ENCODE measurements at regions not wholly inside any gene's neighbourhood (a gene's known extent, or its start where the extent isn't known, plus 50 kb on each side); places are given as distances from the start of the nearest gene placed in this dataset.
"Not testable (repeated sequence)": the region's sequence is repeated elsewhere in the genome, so short reads cannot be mapped to it uniquely, and the experiment has no call there.

- Histone ChIP-seq H3K36me3 (no peaks in the 10 kb centered on the region), H3K4me1 (peaks cover 0 to 5% (median 0%) of the 10 kb centered on the region in 9 donors), H3K27ac (no peak overlapping the region), H3K4me3 (no peak overlapping the region), H3K27me3 (no peaks in the 10 kb centered on the region), H3K9me3 (no peaks in the 10 kb centered on the region)
- WGBS, 2 donors = 86 to 90% methylated on average over 2 of the region's 2 CpGs
- DNase-seq (no peak), ATAC-seq (no peak)
- TF ChIP-seq, protein P1, sequence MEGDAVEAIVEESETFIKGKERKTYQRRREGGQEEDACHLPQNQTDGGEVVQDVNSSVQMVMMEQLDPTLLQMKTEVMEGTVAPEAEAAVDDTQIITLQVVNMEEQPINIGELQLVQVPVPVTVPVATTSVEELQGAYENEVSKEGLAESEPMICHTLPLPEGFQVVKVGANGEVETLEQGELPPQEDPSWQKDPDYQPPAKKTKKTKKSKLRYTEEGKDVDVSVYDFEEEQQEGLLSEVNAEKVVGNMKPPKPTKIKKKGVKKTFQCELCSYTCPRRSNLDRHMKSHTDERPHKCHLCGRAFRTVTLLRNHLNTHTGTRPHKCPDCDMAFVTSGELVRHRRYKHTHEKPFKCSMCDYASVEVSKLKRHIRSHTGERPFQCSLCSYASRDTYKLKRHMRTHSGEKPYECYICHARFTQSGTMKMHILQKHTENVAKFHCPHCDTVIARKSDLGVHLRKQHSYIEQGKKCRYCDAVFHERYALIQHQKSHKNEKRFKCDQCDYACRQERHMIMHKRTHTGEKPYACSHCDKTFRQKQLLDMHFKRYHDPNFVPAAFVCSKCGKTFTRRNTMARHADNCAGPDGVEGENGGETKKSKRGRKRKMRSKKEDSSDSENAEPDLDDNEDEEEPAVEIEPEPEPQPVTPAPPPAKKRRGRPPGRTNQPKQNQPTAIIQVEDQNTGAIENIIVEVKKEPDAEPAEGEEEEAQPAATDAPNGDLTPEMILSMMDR (IDR thresholded peaks at IDR 0.05) = no peak
- intact Hi-C loops (cut with DNase I) = no loop called here
These were observed 253.9 kb downstream of the CEMIP2 start for GRCh38 chr9:71514344-71514975.

DNA sequence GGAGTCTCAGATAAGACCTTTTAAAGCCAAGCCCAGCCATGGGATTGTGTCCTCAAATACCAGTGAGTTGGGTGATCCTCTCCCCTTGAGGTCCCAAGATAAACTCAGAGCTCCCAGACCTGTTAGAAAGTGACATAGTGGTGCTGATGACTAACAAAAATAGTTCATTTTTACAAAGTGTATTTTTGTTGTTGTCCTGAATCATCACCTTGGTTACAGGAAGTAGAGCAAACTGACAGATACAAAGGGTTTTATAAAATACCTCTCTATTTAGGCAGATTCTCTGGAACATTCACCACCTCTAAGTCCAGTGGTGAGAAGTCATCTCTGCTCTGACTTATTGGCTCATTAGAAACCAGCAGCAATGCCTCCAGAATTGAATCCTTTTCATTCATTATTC, 259.3 kb downstream of the CEMIP2 start:
- no peak overlapping the region for H3K27ac ChIP-seq
- no peaks in the 10 kb centered on the region for H3K27me3 ChIP-seq
- no peak overlapping the region for H3K4me3 ChIP-seq
- no peak for ATAC-seq
- no peaks in the 10 kb centered on the region for H3K9me3 ChIP-seq
- H3K36me3 ChIP-seq = no peaks in the 10 kb centered on the region
- no peak for DNase-seq
- no peaks in the 10 kb centered on the region for H3K4me1 ChIP-seq
- TF ChIP-seq, protein P1 (IDR thresholded peaks at IDR 0.05) = no peak
- intact Hi-C loops (cut with DNase I) = no loop called here

DNA sequence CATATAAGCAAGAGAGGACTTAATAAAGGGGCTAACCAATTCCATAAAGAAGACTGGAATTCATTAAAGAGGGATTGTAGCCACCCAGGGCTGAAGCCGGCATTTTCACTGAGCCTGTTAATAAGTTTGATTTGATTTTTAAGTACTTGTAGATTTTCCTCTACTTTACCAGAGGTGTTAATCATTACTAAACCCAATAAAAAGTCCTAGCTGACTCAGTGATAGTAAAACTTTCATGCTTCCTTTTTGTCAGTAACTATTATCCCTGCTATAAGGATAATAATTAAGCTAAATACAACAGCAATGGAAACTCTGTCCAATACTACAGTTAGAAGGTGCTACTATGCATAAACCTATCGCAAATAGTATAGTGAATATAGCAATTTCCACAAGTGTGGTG, 260.2 kb downstream of the CEMIP2 start:
- H3K9me3 ChIP-seq; H3K4me1 ChIP-seq; DNase-seq; H3K4me3 ChIP-seq; H3K27me3 ChIP-seq; ATAC-seq; intact Hi-C loops (cut with DNase I); H3K36me3 ChIP-seq; H3K27ac ChIP-seq: not testable (repeated sequence)
- 90 to 98% methylated on average over 2 of the region's 2 CpGs for WGBS, 2 donors

- WGBS, 2 donors = 71 to 87% methylated on average over 1 of the region's 1 CpG
- Histone ChIP-seq H3K36me3 (no peaks in the 10 kb centered on the region), H3K9me3 (peaks cover 0 to 2% (median 0%) of the 10 kb centered on the region in 11 donors), H3K4me3 (no peak overlapping the region), H3K27ac (no peak overlapping the region), H3K4me1 (no peaks in the 10 kb centered on the region), H3K27me3 (no peaks in the 10 kb centered on the region)
- DNase-seq (no peak), ATAC-seq (peak in 1 of 8 donors; percentile 86)
- TF ChIP-seq, protein P1 (IDR thresholded peaks at IDR 0.05) = no peak
- intact Hi-C loops (cut with DNase I) = no loop called here
These were observed 261.5 kb downstream of the CEMIP2 start for GRCh38 chr9:71506821-71507220.

DNA sequence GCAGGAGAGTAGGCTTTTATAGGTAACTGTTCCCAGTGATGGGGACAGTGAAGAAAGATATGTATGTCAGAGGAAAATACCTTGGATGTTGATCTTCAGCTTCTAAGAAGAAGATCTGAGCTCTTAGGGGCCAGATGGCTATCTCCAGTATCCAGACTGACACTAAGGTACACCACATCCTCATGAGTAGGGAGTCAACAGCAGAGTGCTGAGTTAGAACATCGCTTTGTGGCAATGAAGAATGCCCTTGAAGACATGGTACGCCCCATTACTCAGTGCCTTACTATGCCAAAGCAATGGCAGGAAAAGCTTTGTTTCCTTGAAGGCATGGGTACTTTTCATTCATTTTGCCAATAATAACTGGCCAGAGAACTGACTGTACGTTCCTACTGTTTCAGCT, 263.7 kb downstream of the CEMIP2 start:
- WGBS, 2 donors = 83% methylated on average over 3 of the region's 3 CpGs

More for the DNA sequence above, 263.7 kb downstream of the CEMIP2 start:
- ATAC-seq (no peak), DNase-seq (no peak)
- Histone ChIP-seq H3K36me3 (no peaks in the 10 kb centered on the region), H3K4me3 (no peak overlapping the region), H3K27me3 (no peaks in the 10 kb centered on the region), H3K27ac (no peak overlapping the region), H3K4me1 (no peaks in the 10 kb centered on the region), H3K9me3 (peaks cover 0 to 18% (median 4%) of the 10 kb centered on the region in 11 donors)
- TF ChIP-seq, protein P1 (IDR thresholded peaks at IDR 0.05) = no peak
- intact Hi-C loops (cut with DNase I) = no loop called here
